ENCODE measurements at regions not wholly inside any gene's neighbourhood (a gene's known extent, or its start where the extent isn't known, plus 50 kb on each side); places are given as distances from the start of the nearest gene placed in this dataset.

DNA sequence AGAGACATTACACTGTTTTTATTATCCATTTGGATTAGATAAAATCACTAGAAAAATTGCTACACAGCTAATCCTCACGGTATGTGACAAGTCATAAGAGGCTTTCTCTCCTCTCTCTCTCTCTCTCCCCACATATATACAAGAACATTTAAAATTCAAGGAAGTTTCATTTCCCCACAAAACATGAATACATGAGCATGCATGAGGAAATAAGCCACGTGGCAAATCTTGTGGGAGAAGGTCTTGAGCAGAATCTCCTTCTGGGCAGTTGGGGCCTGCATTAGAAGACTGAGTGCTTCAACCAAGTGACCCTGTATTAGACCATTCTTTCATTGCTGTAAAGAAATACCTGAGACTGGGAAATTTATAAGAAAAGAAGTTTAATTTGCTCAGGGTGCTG is 1313.1 kb downstream of the MRPL39 start:
- ATAC-seq (no peak), DNase-seq (no peak)
- Histone ChIP-seq H3K27ac (no peak overlapping the region), H3K27me3 (no peaks in the 10 kb centered on the region), H3K4me3 (no peak overlapping the region), H3K9me3 (no peaks in the 10 kb centered on the region), H3K36me3 (no peaks in the 10 kb centered on the region), H3K4me1 (no peaks in the 10 kb centered on the region)
- intact Hi-C loops (cut with DNase I): no loop called here
- TF ChIP-seq, protein P1, sequence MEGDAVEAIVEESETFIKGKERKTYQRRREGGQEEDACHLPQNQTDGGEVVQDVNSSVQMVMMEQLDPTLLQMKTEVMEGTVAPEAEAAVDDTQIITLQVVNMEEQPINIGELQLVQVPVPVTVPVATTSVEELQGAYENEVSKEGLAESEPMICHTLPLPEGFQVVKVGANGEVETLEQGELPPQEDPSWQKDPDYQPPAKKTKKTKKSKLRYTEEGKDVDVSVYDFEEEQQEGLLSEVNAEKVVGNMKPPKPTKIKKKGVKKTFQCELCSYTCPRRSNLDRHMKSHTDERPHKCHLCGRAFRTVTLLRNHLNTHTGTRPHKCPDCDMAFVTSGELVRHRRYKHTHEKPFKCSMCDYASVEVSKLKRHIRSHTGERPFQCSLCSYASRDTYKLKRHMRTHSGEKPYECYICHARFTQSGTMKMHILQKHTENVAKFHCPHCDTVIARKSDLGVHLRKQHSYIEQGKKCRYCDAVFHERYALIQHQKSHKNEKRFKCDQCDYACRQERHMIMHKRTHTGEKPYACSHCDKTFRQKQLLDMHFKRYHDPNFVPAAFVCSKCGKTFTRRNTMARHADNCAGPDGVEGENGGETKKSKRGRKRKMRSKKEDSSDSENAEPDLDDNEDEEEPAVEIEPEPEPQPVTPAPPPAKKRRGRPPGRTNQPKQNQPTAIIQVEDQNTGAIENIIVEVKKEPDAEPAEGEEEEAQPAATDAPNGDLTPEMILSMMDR (IDR thresholded peaks at IDR 0.05): no peak

DNA sequence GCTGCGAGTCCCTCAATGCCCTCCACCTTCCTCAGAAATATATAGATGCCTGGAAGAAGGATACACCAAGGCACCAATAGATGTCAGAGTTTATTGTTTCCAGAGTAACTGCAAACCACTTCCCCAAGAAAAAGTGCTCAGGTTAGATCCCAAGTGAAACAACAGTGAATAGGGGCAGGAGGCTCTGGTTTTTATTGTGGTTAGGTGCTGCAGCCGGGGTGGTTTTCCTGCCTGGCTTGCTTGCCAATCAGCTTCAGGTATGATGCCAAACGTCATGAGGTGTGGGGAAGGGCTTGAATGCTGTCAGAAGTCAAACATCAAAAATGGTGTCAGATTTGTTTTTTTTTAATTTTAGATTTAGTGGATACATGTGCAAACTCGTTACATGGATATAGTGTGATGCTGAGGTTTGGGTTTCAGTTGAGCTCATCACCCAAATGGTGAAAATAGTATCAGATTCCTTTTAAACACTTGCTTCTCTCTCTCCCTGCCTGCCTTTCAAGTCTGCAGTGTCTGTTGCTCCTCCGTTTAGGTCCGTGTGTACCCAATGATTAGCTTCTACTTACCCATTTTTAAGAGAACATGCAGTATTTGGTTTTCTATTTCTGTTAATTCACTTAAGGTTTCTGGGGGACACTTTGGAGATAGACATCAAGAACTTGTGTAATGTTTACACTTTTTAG is 1317.0 kb downstream of the MRPL39 start:
- intact Hi-C loops (cut with DNase I): no loop called here
- DNase-seq: no peak
- TF ChIP-seq, protein P1 (IDR thresholded peaks at IDR 0.05): no peak

DNA sequence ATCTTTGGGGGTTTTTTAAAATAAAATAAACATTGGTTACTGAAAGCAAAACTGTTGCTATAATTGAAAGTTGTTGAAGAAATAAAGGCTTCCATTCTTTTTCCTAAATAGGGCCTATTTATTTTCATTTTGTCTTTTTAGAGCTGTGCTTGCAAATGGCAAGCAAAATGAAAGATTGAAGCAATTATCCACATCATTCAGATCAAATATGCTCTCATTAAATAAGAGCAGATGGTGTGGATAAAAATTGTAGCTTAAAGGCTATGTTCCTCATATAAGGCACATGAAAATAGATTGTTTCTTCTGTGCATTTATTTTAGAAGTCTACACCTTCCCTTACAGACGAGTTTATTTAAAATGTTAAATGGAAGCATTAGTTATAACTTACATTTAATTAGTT is 1317.7 kb downstream of the MRPL39 start:
- H3K36me3 ChIP-seq: no peaks in the 10 kb centered on the region
- H3K27me3 ChIP-seq: no peaks in the 10 kb centered on the region
- ATAC-seq (no peak), DNase-seq (no peak)
- no peak overlapping the region for H3K27ac ChIP-seq
- intact Hi-C loops (cut with DNase I): no loop called here
- TF ChIP-seq, protein P1 (IDR thresholded peaks at IDR 0.05): no peak
- H3K9me3 ChIP-seq: no peaks in the 10 kb centered on the region
- no peaks in the 10 kb centered on the region for H3K4me1 ChIP-seq
- no peak overlapping the region for H3K4me3 ChIP-seq

More for the DNA sequence above, 1317.0 kb downstream of the MRPL39 start:
- no peaks in the 10 kb centered on the region for H3K27me3 ChIP-seq
- no peak overlapping the region for H3K27ac ChIP-seq
- H3K4me3 ChIP-seq: no peak overlapping the region
- no peaks in the 10 kb centered on the region for H3K36me3 ChIP-seq
- H3K9me3 ChIP-seq: no peaks in the 10 kb centered on the region
- no peaks in the 10 kb centered on the region for H3K4me1 ChIP-seq
- no peak for ATAC-seq

DNA sequence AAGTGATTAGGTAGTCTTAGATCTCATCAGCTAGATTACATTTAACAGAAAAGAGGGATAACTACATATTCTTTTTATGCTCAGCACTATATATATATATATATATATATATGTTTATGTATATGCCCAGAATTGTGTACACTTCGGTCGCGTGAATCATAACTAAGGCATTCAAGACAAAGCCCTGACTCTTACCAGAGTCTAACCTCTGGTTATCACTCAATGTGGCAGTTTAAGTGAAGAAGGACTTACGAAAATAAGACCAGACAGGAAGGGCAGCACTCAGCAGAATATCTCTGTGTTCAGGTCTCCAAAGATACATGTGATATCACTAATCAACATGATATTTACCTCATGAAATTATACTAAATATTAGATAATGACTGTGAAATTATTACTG is 1326.7 kb downstream of the MRPL39 start:
- no peak for ATAC-seq
- DNase-seq: no peak
- H3K4me1 ChIP-seq: no peaks in the 10 kb centered on the region
- no peaks in the 10 kb centered on the region for H3K36me3 ChIP-seq
- TF ChIP-seq, protein P1 (IDR thresholded peaks at IDR 0.05): no peak
- no peaks in the 10 kb centered on the region for H3K27me3 ChIP-seq
- no peak overlapping the region for H3K27ac ChIP-seq
- H3K9me3 ChIP-seq: no peaks in the 10 kb centered on the region
- intact Hi-C loops (cut with DNase I): no loop called here
- H3K4me3 ChIP-seq: no peak overlapping the region

DNA sequence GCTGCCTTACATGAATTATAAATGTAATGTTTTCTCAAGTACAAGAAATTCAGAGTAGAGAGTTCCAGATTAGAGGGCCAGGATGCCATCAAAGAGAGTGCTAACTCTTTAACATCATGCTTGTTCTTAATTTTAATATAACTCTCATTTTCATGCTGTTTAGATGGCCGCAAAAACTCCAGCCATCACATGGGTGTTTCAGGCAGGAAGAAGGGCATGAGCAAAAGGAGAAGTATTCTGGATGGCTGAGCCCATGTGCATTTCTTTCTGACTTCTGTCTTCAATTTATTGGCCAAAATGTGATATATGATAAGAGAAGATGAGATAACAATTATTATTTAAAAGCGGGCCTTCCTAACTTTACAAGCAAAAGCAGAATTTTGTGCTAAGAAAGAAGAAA is 1328.6 kb downstream of the MRPL39 start:
- TF ChIP-seq, protein P1 (IDR thresholded peaks at IDR 0.05): no peak

DNA sequence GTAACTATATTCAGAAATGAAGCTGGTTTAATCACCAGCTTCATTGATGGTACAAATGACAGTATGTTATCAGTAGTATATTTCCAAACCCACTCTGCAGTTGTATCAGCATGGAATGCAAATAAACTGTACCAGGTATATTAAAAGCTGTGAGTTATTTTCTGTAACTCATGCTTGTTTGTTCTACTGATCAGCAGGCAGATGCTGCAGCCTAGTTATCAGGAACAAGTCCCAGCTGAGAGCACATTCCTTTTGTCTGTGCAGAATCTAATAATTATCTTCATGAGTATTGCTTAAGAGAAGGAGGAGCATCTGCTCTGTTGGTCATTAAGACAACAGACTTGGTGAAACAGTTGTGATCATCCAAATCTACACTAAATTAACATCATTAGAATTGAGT is 1331.1 kb downstream of the MRPL39 start:
- H3K27me3 ChIP-seq: no peaks in the 10 kb centered on the region
- no peaks in the 10 kb centered on the region for H3K9me3 ChIP-seq
- intact Hi-C loops (cut with DNase I): no loop called here
- TF ChIP-seq, protein P1 (IDR thresholded peaks at IDR 0.05): no peak
- H3K4me1 ChIP-seq: no peaks in the 10 kb centered on the region
- ATAC-seq (no peak), DNase-seq (no peak)
- no peaks in the 10 kb centered on the region for H3K36me3 ChIP-seq
- no peak overlapping the region for H3K27ac ChIP-seq
- H3K4me3 ChIP-seq: no peak overlapping the region

More for the DNA sequence above, 1328.6 kb downstream of the MRPL39 start:
- intact Hi-C loops (cut with DNase I): no loop called here
- Histone ChIP-seq H3K27ac (no peak overlapping the region), H3K27me3 (no peaks in the 10 kb centered on the region), H3K4me3 (no peak overlapping the region), H3K36me3 (no peaks in the 10 kb centered on the region), H3K4me1 (no peaks in the 10 kb centered on the region), H3K9me3 (no peaks in the 10 kb centered on the region)
- no peak for ATAC-seq
- DNase-seq: no peak
